Naive thymus-derived CD4-positive, alpha-beta T cell (primary cell): ENCODE measurements at regions not wholly inside any gene's neighbourhood (a gene's known extent, or its start where the extent isn't known, plus 50 kb on each side); places are given as distances from the start of the nearest gene placed in this dataset.

ENCODE experiments used
- ATAC-seq: fragments of 150-1000 bp; cut with Tn5 transposase; 2 replicates; pipeline ENCODE4 v1.10.0; 2021; ENCODE audit warnings: mild to moderate bottlenecking, moderate library complexity
- CTCF ChIA-PET: fragments of 350-600 bp; sonication (Branson Sonifier 250); formaldehyde crosslinking; loops from one replicate; lab custom pipeline; 2021; ENCODE audit warnings: antibody characterized with exemption; lab: Charles Lee
- POLR2A ChIA-PET: fragments of 350-600 bp; sonication (Branson Sonifier 250); formaldehyde crosslinking; loops from one replicate; lab custom pipeline; 2021; ENCODE audit warnings: antibody characterized with exemption, inconsistent platforms; lab: Charles Lee
- DNase-seq, 9 donors: peaks; one replicate each; pipeline versions ENCODE4 v3.0.0 to v3.0.0-alpha.2; 2020 to 2022; ENCODE audit warnings: mixed read lengths in 1 of 9
- H3K27ac ChIP-seq: one replicate; pipeline ENCODE4 v1.7.0; 2013; ENCODE audit warnings: mild to moderate bottlenecking, low read depth, low read length, moderate library complexity
- H3K27me3 ChIP-seq, 2 donors: one replicate each; pipeline ENCODE4 v1.7.0; 2013; ENCODE audit warnings: low read length in 2 of 2, mild to moderate bottlenecking in 2 of 2, moderate library complexity in 2 of 2; ENCODE audit not compliant: control insufficient read depth in 2 of 2, insufficient read depth in 2 of 2
- H3K36me3 ChIP-seq, 3 experiments: 1 replicate in 2 of 3; 2 replicates in 1 of 3; pipeline ENCODE4 v1.7.0; 2013; ENCODE audit warnings: low read length in 3 of 3, mild to moderate bottlenecking in 3 of 3, moderate library complexity in 1 of 3; ENCODE audit not compliant: insufficient read depth in 3 of 3, control insufficient read depth in 2 of 3
- H3K4me1 ChIP-seq, 2 donors: one replicate each; pipeline ENCODE4 v1.7.0; 2013; ENCODE audit warnings: low read length in 2 of 2, mild to moderate bottlenecking in 2 of 2, moderate library complexity in 1 of 2; ENCODE audit not compliant: control insufficient read depth in 2 of 2, insufficient read depth in 2 of 2
- H3K4me3 ChIP-seq: 2 replicates; pipeline ENCODE4 v1.7.0; 2013; ENCODE audit warnings: mild to moderate bottlenecking, low read length
- H3K9me3 ChIP-seq, 3 experiments: 1 replicate in 2 of 3; 2 replicates in 1 of 3; pipeline ENCODE4 v1.7.0; 2013; ENCODE audit warnings: low read length in 3 of 3; ENCODE audit not compliant: control insufficient read depth in 2 of 3
- H3K27ac Mint-ChIP-seq, 9 donors: one replicate each; pipeline ENCODE4 v1.8.0; 2020 to 2022; ENCODE audit warnings: mixed read lengths in 9 of 9, mild to moderate bottlenecking in 8 of 9, moderate library complexity in 5 of 9, inconsistent platforms in 2 of 9
- H3K27me3 Mint-ChIP-seq, 5 donors: one replicate each; pipeline ENCODE4 v1.8.0; 2021 to 2022; ENCODE audit warnings: mixed read lengths in 5 of 5, mild to moderate bottlenecking in 1 of 5
- H3K36me3 Mint-ChIP-seq, 5 donors: one replicate each; pipeline ENCODE4 v1.8.0; 2020 to 2022; ENCODE audit warnings: mixed read lengths in 5 of 5, mild to moderate bottlenecking in 3 of 5, inconsistent platforms in 1 of 5
- H3K4me1 Mint-ChIP-seq, 7 donors: one replicate each; pipeline ENCODE4 v1.8.0; 2020 to 2022; ENCODE audit warnings: mixed read lengths in 7 of 7, mild to moderate bottlenecking in 3 of 7, inconsistent platforms in 1 of 7
- H3K4me3 Mint-ChIP-seq, 10 donors: one replicate each; pipeline ENCODE4 v1.8.0; 2020 to 2022; ENCODE audit warnings: mild to moderate bottlenecking in 10 of 10, mixed read lengths in 10 of 10, moderate library complexity in 6 of 10, inconsistent platforms in 2 of 10
- H3K9me3 Mint-ChIP-seq, 11 donors: one replicate each; pipeline ENCODE4 v1.8.0; 2020 to 2022; ENCODE audit warnings: mixed read lengths in 11 of 11, mild to moderate bottlenecking in 4 of 11, inconsistent platforms in 1 of 11, moderate library complexity in 1 of 11
- intact Hi-C, 2 donors: fragments of 100-400 bp; cut with micrococcal nuclease; formaldehyde crosslinking; loops; one replicate each; pipeline ENCODE4 v1.15.1; 2023

- no peak for ATAC-seq
- H3K9me3 ChIP-seq: peaks cover 0 to 6% (median 0%) of the 10 kb centered on the region in 3 experiments
- Mint-ChIP-seq H3K4me3 (no peak overlapping the region), H3K9me3 (peaks cover 12 to 45% (median 25%) of the 10 kb centered on the region in 11 donors), H3K36me3 (peaks cover 0 to 13% (median 0%) of the 10 kb centered on the region in 5 donors), H3K4me1 (no peaks in the 10 kb centered on the region), H3K27ac (no peak overlapping the region), H3K27me3 (peaks cover 0 to 15% (median 5%) of the 10 kb centered on the region in 5 donors)
- CTCF ChIA-PET: no interaction called here
- DNase-seq: no peak
- POLR2A ChIA-PET: no interaction called here
- no peaks in the 10 kb centered on the region for H3K36me3 ChIP-seq
- no peaks in the 10 kb centered on the region for H3K4me1 ChIP-seq
- intact Hi-C loops: no loop called here
- no peak overlapping the region for H3K4me3 ChIP-seq
- no peaks in the 10 kb centered on the region for H3K27me3 ChIP-seq
- H3K27ac ChIP-seq: no peak overlapping the region
These were observed 382.2 kb downstream of the LRRC70 start for GRCh38 chr5:62960781-62961180.

GRCh38 chr5:62956597-62956996 is 378.0 kb downstream of the LRRC70 start:
- CTCF ChIA-PET: no interaction called here
- peaks cover 0 to 3% (median 0%) of the 10 kb centered on the region in 5 donors for H3K36me3 Mint-ChIP-seq
- H3K9me3 Mint-ChIP-seq: peaks cover 0 to 27% (median 2%) of the 10 kb centered on the region in 11 donors
- no peaks in the 10 kb centered on the region for H3K4me1 ChIP-seq
- no peak overlapping the region for H3K27ac ChIP-seq
- no peaks in the 10 kb centered on the region for H3K9me3 ChIP-seq
- ATAC-seq: no peak
- no peaks in the 10 kb centered on the region for H3K36me3 ChIP-seq
- no peak for DNase-seq
- no peaks in the 10 kb centered on the region for H3K4me1 Mint-ChIP-seq
- peaks cover 0 to 15% (median 7%) of the 10 kb centered on the region in 5 donors for H3K27me3 Mint-ChIP-seq
- H3K4me3 Mint-ChIP-seq: no peak overlapping the region
- H3K4me3 ChIP-seq: no peak overlapping the region
- H3K27me3 ChIP-seq: no peaks in the 10 kb centered on the region
- POLR2A ChIA-PET: no interaction called here
- no peak overlapping the region for H3K27ac Mint-ChIP-seq
- intact Hi-C loops: no loop called here

GRCh38 chr5:62954578-62954977 is 376.0 kb downstream of the LRRC70 start:
- H3K9me3 Mint-ChIP-seq: peaks cover 0 to 14% (median 1%) of the 10 kb centered on the region in 11 donors
- H3K27ac Mint-ChIP-seq: no peak overlapping the region
- Histone ChIP-seq H3K27ac (no peak overlapping the region), H3K27me3 (no peaks in the 10 kb centered on the region), H3K4me3 (no peak overlapping the region), H3K36me3 (no peaks in the 10 kb centered on the region), H3K9me3 (no peaks in the 10 kb centered on the region), H3K4me1 (no peaks in the 10 kb centered on the region)
- H3K27me3 Mint-ChIP-seq: peaks cover 0 to 9% (median 0%) of the 10 kb centered on the region in 5 donors
- H3K36me3 Mint-ChIP-seq: no peaks in the 10 kb centered on the region
- no peaks in the 10 kb centered on the region for H3K4me1 Mint-ChIP-seq
- ChIA-PET POLR2A (no interaction called here), CTCF (no interaction called here)
- no peak overlapping the region for H3K4me3 Mint-ChIP-seq
- intact Hi-C loops: no loop called here
- no peak for ATAC-seq
- DNase-seq: no peak

- intact Hi-C loops: no loop called here
- H3K4me1 Mint-ChIP-seq: no peaks in the 10 kb centered on the region
- Histone ChIP-seq H3K4me1 (no peaks in the 10 kb centered on the region), H3K27ac (no peak overlapping the region), H3K9me3 (no peaks in the 10 kb centered on the region), H3K27me3 (no peaks in the 10 kb centered on the region), H3K36me3 (no peaks in the 10 kb centered on the region), H3K4me3 (no peak overlapping the region)
- peaks cover 0 to 4% (median 1%) of the 10 kb centered on the region in 11 donors for H3K9me3 Mint-ChIP-seq
- peaks cover 0 to 3% (median 0%) of the 10 kb centered on the region in 5 donors for H3K27me3 Mint-ChIP-seq
- no peak for DNase-seq
- H3K4me3 Mint-ChIP-seq: no peak overlapping the region
- ChIA-PET CTCF (no interaction called here), POLR2A (no interaction called here)
- no peak overlapping the region for H3K27ac Mint-ChIP-seq
- H3K36me3 Mint-ChIP-seq: no peaks in the 10 kb centered on the region
- ATAC-seq: no peak
These were observed 369.7 kb downstream of the LRRC70 start for GRCh38 chr5:62948301-62948700.

- H3K4me3 Mint-ChIP-seq: no peak overlapping the region
- Histone ChIP-seq H3K27ac (no peak overlapping the region), H3K36me3 (no peaks in the 10 kb centered on the region), H3K27me3 (no peaks in the 10 kb centered on the region), H3K4me3 (no peak overlapping the region), H3K4me1 (no peaks in the 10 kb centered on the region), H3K9me3 (no peaks in the 10 kb centered on the region)
- DNase-seq (no peak), ATAC-seq (no peak)
- H3K27ac Mint-ChIP-seq: no peak overlapping the region
- ChIA-PET CTCF (no interaction called here), POLR2A (no interaction called here)
- peaks cover 0 to 6% (median 3%) of the 10 kb centered on the region in 5 donors for H3K27me3 Mint-ChIP-seq
- no peaks in the 10 kb centered on the region for H3K36me3 Mint-ChIP-seq
- intact Hi-C loops: no loop called here
- H3K9me3 Mint-ChIP-seq: peaks cover 0 to 4% (median 0%) of the 10 kb centered on the region in 11 donors
- no peaks in the 10 kb centered on the region for H3K4me1 Mint-ChIP-seq
These were observed 363.8 kb downstream of the LRRC70 start for GRCh38 chr5:62942384-62942783.

- no peaks in the 10 kb centered on the region for H3K36me3 Mint-ChIP-seq
- POLR2A ChIA-PET: no interaction called here
- H3K27ac Mint-ChIP-seq: no peak overlapping the region
- peaks cover 0 to 2% (median 0%) of the 10 kb centered on the region in 11 donors for H3K9me3 Mint-ChIP-seq
- H3K4me3 Mint-ChIP-seq: no peak overlapping the region
- CTCF ChIA-PET: no interaction called here
- Histone ChIP-seq H3K27me3 (no peaks in the 10 kb centered on the region), H3K4me3 (no peak overlapping the region), H3K4me1 (no peaks in the 10 kb centered on the region), H3K27ac (no peak overlapping the region), H3K9me3 (no peaks in the 10 kb centered on the region), H3K36me3 (no peaks in the 10 kb centered on the region)
- peaks cover 0 to 10% (median 5%) of the 10 kb centered on the region in 5 donors for H3K27me3 Mint-ChIP-seq
- intact Hi-C loops: no loop called here
- H3K4me1 Mint-ChIP-seq: no peaks in the 10 kb centered on the region
- DNase-seq (no peak), ATAC-seq (no peak)
These were observed 360.3 kb downstream of the LRRC70 start for GRCh38 chr5:62938927-62939326.

- H3K27me3 ChIP-seq: no peaks in the 10 kb centered on the region
- Mint-ChIP-seq H3K9me3 (peaks cover 0 to 2% (median 0%) of the 10 kb centered on the region in 11 donors), H3K36me3 (no peaks in the 10 kb centered on the region), H3K4me1 (no peaks in the 10 kb centered on the region), H3K27me3 (peaks cover 0 to 11% (median 0%) of the 10 kb centered on the region in 5 donors), H3K27ac (no peak overlapping the region), H3K4me3 (no peak overlapping the region)
- ATAC-seq (no peak), DNase-seq (no peak)
- H3K4me1 ChIP-seq: no peaks in the 10 kb centered on the region
- CTCF ChIA-PET: no interaction called here
- no peaks in the 10 kb centered on the region for H3K9me3 ChIP-seq
- POLR2A ChIA-PET: no interaction called here
- intact Hi-C loops: no loop called here
- no peaks in the 10 kb centered on the region for H3K36me3 ChIP-seq
- no peak overlapping the region for H3K4me3 ChIP-seq
- no peak overlapping the region for H3K27ac ChIP-seq
These were observed 359.3 kb downstream of the LRRC70 start for GRCh38 chr5:62937661-62938558.
